Hepatic stellate cell (primary cell): ENCODE measurements at regions not wholly inside any gene's neighbourhood (a gene's known extent, or its start where the extent isn't known, plus 50 kb on each side); places are given as distances from the start of the nearest gene placed in this dataset.

Experiments used
- DNase-seq: peaks from one replicate; pipeline ENCODE4 v3.0.0; 2011; ENCODE audit warnings: low spot score

DNA sequence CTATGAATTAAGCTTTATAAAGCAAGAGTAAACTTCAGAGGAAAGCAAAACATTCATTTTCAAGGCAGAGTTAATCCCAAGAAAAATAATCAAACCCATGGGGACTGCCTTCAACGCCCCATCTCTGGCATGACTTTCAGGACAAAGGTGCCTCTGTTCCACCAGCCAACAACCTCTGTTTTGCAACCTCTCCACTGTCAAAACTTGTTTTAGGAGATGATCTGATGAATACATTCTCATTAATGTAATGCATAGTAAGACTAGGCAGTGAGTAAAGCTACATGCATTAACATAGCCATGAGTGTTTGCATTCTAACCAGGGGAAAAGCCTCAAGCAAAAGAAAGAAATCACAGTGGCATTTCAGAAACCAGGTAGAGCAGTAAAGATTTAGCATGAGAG is 357.0 kb downstream of the FBXO15 start:
- DNase-seq, result no peak

DNA sequence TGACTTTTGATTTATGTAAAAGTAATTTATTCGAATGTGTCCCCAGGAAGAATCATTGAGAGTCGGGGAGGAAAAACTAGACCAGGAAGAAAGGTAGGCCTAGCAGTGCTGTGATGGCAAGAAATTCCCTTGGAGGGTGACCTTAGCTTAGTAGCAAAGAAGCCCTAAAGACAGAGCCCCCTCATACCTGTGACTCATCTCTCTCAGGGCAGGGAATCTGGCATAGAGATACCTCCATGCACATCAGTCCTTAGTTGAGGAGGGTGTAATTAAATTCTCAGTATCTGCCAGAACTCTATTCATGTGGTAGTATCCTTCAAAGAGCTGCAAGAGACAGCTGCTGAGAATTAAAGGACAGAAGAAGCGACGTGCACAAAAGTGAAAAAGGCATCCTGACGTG is 360.3 kb downstream of the FBXO15 start:
- DNase-seq, result no peak

DNA sequence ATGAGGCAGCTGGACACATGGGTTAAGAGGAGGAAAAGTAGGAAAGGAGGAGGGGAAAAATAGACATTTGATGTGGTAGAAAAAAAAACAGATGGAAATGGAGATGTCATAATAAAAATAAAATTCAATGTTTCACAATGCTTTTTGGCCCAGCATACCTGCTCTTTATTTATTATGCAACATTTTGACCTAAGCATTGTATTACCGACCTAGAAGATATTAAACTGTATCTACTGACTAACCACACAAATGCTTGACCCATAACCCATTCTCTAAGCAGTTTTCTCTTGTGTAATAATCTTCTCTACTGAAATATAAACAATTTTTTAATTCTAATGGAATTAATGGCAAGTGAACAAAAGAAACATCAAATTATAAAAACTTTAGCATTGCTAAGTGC is 362.3 kb downstream of the FBXO15 start:
- no peak for DNase-seq

DNA sequence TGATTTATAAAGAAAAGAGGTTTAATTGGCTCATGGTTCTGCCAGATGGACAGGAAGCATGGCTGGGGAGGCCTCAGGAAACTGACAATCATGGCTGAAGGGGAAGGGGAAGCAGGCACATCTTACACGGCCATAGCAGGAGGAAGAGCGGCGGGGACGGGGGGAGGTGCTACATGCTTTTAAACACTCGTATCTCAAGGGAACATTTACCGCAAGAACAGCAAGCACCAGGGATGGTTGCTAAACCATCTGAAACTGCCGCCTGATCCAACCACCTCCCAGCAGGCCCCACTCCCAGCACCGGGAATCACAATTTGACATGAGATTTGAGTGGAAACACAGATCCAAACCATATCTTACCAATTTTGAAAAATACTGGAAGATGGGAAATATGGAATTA is 362.8 kb downstream of the FBXO15 start:
- no peak for DNase-seq

DNA sequence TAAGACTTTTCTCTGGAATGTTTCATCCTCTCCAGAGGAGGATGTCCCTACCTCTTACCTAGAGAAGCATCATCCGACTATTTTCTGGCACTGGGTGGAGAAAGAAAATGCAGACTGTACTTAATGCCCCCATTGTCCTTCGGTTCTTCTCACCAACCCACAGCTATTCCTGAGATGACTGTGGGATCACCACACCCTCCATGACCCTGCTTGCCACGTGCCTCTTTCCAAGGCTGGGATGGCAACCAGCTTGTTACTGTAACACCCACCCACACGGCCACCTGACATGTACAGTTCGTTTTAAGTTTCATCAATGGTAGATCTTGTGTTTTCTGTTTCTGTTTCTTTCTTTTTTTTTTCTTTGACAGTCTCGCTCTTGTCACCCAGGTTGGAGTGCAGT is 365.2 kb downstream of the FBXO15 start:
- no peak for DNase-seq

DNA sequence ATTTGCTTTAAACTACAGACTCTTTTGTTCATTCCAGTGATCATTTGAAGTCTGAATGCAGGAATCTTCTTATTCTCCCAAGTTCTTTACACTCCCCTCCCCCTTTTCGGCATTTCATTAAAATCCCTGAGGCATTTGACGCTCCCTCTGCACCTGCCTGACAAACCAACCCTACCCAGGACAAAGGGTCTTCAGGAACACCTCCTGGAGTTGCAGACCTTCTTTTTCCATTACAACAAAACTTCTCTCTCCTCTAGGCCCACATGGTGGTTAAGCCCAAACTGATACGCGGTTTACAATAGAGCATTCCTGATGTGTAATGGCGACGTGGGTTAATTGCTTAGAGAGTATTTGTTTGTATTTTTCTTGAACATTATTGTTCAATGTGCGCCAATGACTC is 367.4 kb downstream of the FBXO15 start:
- DNase-seq, result no peak

DNA sequence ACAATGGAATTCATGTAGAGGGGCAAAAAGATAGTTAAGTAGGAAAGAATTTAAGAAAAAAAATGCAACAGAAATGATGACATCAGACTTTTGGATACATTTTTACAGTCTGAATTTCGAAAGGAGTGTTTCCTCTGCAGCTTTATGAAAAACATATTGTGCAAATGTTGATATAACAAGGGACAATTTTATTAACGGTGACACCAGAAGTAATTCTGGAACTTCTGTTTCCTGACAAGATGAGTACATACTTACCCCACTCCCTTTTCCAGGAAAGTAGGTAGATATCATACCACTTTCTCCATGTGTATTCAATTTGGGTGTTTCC is 369.6 kb downstream of the FBXO15 start:
- DNase-seq, result no peak

DNA sequence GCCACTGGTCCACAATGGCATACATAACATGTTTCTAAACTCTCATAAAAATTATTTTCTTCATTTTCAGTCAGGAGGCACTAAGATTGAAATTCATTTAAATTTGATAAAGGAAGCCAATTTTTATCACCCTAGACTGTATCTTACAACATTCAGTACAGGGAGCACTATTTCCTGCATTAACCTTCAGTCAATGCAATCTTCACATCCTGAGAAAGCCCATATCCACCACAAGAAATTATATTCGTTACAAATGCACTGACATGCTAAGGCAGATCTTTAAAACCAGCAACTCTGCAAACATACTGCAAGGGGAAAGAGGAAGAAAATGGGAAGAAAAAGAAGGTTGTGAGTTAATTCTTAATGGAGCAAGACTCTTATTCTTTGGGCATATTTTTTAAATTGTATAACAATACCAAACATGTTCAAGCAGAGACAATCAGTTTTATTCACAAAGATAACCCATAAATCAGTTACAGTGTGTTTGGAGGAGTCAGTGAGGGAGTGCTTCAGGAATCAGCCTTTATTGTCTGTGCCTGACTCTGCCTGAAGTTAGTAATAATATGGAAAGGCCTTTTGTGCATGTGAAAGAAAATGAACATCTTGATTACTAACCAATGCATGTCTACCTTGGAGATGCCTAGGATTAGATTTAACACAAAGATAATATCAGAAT is 370.1 kb downstream of the FBXO15 start:
- DNase-seq, result no peak

DNA sequence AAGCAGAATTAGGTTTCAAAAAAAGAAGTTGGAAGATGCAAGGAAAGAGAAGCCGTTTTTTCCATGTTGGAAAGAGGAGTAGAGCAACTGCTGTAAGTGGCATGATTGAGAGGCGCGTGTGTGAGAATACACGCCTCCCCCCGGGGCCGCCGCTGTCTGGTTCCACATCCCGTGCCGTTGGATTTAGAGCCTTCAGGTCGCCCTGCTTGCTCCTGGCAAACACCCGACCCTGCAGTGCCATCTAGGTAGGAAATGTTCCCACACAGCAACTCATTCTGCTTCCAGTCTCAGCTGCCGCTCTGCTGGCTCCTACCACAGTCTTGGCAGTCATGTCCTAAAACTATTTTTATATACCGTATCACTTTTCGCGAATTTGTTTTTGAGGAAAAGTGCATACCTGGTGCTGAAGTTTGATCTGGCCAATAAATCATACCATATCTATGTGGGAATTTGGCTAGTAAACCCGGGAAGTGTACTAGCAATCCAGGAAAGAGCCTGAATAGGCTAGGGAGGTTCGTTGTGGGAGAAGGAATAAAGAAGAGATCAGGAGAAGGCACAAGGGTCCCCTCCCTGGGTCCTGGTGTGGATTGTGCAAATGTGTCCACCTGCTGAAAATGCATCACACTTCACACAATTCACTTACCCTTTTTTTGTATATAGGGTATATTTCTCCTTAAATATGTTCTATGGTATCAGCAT is 372.7 kb downstream of the FBXO15 start:
- DNase-seq, result no peak

DNA sequence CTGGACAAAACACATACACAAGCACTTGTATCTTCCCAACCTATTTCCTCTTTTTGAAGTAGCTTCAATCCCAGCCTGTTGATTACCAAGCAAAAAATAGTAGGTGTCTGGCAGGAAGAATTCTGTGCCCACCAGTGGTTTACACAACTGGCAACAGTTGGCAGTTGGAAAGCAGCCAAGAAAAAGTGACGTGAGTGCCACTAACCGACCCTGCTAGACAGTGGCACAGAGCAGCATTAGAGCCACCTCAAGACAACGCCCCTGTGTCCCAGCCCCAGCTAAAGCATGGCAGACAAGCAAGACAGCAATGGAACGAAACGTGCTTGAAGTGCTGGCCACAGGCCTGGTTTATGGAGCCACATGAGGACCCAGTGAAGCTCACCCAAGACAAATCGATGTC is 379.6 kb downstream of the FBXO15 start:
- DNase-seq, result no peak

DNA sequence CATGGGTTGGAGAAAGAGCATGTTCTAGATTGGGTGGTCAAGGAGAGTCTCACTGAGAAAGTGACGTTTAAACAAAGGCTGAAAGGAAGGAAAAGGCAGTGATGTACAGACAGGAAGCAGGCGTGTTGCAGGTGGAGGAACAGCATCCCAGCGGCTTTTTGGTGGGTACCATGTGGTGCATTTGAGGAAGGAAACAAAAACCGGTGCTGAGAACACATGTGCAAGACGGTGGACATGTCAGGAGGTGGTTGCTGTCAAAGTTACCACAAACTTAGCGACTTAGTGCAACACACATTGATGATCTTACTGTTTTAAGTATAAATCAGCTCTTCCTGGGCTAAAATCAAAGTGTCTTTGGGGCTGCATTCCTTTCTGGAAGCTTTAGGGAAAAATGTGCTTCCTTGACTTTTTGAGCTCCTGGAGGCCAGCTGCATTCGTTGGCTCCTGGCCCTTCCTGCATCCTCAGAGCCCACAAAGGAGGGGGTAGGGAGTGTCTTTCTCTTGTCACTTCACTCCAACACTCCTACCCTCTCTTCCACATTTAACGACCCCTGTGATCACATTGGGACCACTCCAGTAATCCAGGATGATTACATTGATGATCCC is 380.6 kb downstream of the FBXO15 start:
- DNase-seq, result no peak

DNA sequence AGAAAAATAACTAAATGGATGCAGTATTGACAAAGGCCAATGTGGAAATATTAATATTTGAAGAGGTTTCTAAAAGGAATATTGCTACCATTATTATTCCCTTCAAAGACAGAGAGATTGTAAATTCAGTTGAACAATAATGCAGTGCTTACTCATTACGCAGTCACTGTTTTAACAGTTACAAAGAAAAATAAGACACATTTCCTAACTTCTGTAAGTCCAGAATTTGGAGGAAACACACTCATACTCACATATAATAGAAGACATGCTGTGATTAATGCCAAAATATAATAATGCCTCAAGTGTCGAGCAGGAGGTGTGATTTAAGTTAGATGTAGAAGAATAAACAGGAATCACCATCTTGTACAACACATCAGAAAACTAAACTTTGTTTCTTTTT is 389.2 kb downstream of the FBXO15 start:
- no peak for DNase-seq

DNA sequence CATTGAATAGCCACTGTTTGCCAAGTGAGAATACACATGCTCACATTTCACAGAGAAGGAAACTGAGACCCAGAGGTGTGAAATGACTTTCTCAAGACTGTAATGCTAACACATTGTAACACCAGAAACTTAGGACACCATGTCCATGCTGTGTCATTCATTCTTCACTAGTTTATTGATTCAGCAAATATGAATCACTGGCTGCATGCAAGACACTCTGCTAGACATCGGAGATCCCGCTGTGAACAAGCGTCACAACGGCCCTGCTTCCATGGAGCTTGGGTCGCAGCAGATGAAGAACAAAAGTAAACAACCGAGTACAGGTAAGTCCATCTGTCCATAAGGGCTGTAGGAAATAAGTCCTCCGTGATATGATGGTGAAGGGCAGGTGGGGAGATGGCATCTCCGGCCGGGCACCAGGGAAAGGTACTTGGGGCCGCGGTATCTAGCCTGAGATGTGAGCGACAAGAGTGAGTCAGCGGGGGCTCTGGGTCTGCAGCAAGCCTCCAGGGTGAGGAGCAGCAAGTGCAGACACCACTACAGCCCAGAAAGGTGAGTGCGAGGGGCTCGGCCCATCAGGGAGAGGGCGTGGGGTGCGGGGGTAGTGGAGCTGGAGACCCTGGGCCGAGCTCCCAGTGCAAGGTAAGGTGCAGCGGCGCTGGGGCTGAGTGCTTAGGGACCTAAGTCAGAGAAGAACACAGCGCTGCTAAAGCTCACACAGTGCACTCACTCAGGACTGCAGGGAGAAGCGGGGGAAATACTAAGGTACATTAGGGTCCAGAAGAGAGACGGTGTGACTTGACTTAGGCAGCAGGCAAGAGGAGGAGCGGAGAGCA is 391.2 kb downstream of the FBXO15 start:
- DNase-seq, result no peak

DNA sequence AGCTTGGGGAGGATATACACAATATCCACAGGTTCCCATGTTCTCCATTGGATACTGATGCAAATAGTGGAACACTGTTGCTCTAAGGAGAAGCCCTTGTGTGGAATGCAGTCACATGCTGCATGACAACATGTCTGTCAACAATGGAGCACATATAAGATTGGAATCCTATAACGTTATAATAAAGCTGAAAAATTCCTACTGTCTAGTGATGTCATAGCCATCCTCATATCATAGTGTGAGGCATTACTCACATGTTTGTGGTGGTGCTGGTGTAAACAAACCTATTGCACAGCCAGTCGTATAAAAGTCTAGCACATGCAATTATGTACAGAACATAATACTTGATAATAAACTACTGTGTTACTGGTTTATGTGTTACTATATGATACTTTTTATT is 394.7 kb downstream of the FBXO15 start:
- no peak for DNase-seq

DNA sequence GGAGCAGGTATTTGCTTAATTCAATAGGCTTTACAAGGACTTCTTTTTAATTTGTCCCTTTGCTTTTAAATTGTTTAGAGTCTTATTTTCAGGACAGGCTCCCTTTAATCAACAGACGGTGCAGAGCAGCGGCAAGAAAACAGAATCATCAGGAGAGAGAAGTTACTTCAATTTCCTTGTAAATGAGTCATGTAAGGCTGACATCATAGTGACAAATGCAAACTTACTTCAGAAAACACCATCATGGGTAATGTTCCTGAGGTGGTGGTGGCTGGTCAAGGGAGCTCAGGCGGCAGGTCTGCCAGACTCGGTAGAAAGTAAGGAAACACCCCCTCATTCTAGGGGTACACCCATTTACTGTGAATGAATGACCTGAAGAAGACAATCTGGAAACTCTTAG is 395.1 kb downstream of the FBXO15 start:
- no peak for DNase-seq

DNA sequence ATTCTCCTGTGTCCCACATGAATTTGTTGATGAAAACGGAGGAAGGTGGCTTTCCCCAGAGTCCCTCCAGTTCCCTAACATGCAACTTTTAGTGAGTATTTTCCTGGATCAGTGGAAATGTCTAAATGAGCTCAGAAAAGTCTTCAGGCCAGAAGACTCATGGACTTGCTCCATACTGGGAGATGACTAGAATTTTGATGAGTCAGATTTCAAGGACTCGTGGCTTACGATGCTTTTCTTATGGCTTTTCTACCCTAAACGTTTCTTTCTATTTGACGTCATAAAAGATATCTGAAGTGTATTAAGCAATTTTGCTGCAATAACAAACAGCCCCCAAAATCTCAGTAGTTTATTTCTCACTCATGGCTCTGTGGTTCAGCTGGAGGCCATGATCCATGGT is 397.6 kb downstream of the FBXO15 start:
- DNase-seq, result no peak

DNA sequence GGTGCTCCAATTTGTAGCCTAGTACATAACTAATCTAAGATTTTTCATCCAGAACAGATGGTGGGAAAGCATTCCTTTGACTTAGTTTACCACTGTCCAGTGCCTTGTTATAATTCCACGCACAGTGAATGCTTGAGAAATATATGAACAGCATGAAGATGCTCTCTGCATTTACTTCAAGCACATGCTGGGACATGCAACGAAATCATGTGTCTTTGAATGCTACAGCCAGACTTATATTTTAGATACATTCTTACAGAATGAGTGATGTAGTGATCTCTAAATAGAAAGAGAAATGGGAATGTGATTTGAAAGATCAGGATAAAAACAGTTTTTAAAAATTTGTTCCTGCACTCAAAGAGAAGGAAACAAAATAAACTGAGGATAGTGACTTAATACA is 398.3 kb downstream of the FBXO15 start:
- DNase-seq, result no peak

DNA sequence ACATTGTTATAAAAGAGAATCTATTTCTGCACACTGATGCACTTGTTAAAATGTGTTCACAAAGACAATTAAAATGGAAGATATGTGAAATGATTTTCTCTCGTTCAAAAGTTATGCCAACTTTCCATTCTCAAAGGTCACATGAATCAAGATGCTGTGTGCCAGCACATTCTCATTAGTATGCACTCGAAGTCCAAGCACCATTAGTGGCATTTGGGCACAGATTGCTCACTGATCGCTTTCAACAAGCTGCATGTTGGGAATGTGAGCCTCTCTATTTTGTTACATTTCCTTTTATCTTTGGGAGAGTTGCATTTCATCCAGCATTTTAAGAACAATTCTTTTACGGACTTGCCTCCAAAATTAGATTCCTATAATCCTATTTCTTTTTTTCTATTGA is 398.9 kb downstream of the FBXO15 start:
- DNase-seq, result no peak

DNA sequence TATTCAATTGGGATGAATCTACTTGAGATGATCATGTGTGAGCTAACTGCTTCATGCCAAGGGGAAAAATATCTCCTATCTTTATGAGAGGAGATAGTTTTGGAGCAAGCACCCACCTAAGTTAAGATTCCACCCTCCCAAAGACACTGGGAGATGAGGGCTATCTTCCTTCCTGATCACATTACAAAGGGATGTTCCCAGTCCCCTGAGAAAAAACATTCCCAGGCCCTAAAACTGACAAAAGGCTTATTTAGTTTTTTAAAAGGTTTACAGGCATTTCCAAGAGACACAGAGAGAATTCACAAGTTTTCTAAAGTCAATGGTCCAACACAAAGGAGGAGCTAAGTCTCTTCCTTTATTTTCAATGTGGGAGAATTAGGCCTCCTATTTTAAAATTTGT is 401.5 kb downstream of the FBXO15 start:
- DNase-seq, result no peak

DNA sequence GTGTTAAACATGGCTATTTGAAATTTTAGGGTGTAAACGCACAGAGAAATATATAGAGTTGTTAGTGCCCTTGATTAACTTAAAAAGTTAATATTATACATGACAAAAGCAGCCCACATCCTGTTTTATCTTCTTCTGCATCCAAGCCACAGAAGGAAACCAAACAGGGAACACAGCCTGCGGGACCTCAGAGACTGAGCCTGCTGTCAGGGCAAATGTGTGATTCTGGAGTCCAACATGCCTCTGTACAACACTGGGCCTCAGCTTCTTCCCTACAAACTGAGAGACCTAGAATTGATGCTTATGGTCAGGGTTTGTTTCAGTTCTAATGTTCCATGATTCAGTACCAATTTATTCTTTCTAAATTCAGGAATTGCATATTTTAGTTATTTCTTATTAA is 404.7 kb downstream of the FBXO15 start:
- DNase-seq, result no peak

DNA sequence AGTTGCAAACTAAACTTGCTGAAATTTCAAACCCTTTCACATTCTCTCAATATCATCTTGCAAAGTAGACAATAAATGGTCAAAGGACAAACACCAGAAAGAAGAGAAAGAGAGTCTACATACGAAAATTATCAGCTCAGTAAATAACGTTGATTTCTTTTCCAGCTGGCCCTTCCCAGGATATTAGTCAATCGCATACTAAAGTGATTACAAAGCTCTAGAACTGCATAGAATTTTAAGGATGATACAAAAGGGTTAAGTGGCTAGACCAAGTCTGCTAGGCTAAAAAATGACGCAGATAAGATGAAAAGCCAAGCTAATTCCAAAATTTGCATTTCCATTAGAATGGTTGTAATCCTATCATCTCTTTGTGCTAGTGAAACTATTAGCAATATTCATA is 405.7 kb downstream of the FBXO15 start:
- no peak for DNase-seq

DNA sequence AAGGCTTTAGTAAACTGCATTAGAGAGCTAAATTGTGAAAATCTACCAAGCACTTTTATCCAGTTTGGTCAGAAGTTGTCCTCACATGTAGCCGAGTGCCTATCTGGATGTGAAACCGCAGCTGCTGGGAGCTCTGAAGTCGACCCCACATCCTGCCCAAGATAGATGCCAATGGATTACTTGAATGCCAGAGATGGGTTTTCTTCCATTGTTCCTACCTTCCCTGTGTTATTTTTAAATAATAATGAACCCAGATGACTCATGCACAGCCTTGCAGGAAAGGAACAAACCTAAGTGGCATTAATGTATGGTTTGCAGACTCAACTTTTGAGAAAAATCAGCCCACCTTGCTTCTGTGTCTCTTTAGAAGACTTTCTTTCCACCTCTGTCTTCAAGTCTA is 408.5 kb downstream of the FBXO15 start:
- no peak for DNase-seq

DNA sequence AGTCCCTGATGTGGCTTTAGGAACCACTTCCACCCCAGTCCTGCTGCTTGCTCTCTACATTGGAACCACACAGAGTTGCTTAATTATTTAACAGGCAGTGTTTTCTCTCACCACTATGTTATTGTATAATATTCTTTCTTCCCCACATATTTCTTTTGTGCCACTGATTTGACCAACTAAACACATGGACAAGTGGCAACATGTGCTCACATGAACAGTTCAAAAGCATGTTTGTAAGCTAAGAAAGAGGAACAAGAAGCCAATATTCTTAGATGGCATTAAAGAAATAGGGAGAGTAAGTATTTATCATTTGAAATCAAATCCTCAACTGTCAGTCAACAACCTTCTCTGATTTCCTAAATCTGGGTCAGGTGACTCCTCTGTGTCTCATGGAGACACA is 409.6 kb downstream of the FBXO15 start:
- no peak for DNase-seq
